Tibial nerve (tissue), 4 donors: ENCODE measurements at regions not wholly inside any gene's neighbourhood (a gene's known extent, or its start where the extent isn't known, plus 50 kb on each side); places are given as distances from the start of the nearest gene placed in this dataset.

Source experiments
- DNase-seq, 2 donors: peaks; one replicate each; pipeline ENCODE4 v3.0.0-alpha.2; 2019; ENCODE audit warnings: low spot score in 2 of 2
- H3K27ac ChIP-seq, 4 donors: fragments of 200-600 bp; sonication (generic) in 3 of 4; one replicate each; pipeline ENCODE4 v1.5.1; 2017 to 2019; ENCODE audit warnings: mild to moderate bottlenecking in 1 of 4
- H3K27me3 ChIP-seq, 2 donors: fragments of 200-600 bp; sonication (generic) in 1 of 2; one replicate each; pipeline versions ENCODE4 v1.5.1 to v1.6.0; 2017 to 2019
- H3K36me3 ChIP-seq, 3 donors: fragments of 200-600 bp; sonication (generic); one replicate each; pipeline ENCODE4 v1.5.1; 2018 to 2019
- H3K4me1 ChIP-seq, 4 donors: fragments of 200-600 bp; sonication (generic) in 3 of 4; one replicate each; pipeline ENCODE4 v1.5.1; 2017 to 2019
- H3K4me3 ChIP-seq, 4 donors: fragments of 200-600 bp; sonication (generic) in 3 of 4; one replicate each; pipeline ENCODE4 v1.5.1; 2017 to 2019; ENCODE audit warnings: mild to moderate bottlenecking in 1 of 4, moderate library complexity in 1 of 4
- H3K9me3 ChIP-seq, 4 donors: fragments of 200-600 bp; sonication (generic) in 3 of 4; one replicate each; pipeline ENCODE4 v1.5.1; 2017 to 2019
- EP300 ChIP-seq, 2 donors: sonication (generic); formaldehyde crosslinking; IDR thresholded peaks; one replicate each; pipeline ENCODE4 v1.6.1; 2017; ENCODE audit warnings: antibody characterized with exemption in 2 of 2, mild to moderate bottlenecking in 1 of 2
- POLR2A ChIP-seq, 2 donors: fragments of 450-650 bp; IDR thresholded peaks; one replicate each; pipeline ENCODE4 v1.6.1; 2017; ENCODE audit warnings: antibody characterized with exemption in 2 of 2, mild to moderate bottlenecking in 2 of 2, moderate library complexity in 2 of 2
- WGBS, 2 donors: methylation state at CpG; one replicate each; pipeline ENCODE4 v1.1.5; 2018; 5-methylcytosine and 5-hydroxymethylcytosine counted together
- TF ChIP-seq, protein P1 (sequence below), 5 experiments: fragments of 200-600 bp in 3 of 5; fragments of 450-650 bp in 2 of 5; sonication (generic) in 3 of 5; IDR thresholded peaks; one replicate each; pipeline ENCODE4 v1.5.1; 2016 to 2019; ENCODE audit warnings: antibody characterized with exemption in 5 of 5, mild to moderate bottlenecking in 3 of 5, moderate library complexity in 2 of 5

DNA sequence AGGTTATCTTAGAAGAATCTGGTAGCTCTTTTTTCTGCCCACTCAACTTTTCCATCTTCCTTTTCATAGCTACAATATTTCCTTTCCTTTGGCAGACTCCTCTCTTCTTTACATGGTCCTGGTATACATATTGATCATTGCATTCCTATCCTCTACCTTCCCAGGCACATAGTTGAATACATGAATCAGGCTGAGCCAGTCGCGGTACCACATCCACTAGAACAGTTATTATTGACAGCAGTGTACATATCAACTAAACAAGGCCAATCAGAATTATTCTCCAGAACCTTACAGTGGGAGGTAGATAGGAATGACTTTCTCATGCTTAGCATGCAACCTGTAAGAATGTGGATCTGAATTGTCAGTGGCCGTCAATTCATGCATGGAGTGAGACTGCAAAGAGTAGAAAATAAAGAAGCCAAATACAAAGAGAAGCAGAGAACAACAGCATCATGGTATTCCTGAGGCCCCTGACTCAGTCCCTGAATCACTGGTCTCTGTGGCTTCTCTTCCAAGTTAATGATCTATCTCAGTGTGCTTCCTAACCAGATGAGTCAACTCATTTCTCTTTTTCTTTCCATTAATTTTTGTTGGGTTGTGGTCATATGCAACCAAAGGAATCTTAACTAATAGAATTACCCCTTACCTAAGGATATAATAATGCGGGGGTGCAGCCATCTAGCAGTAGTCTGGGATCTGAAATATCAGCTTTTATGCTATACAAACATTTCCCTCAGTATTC lies 60.9 kb upstream of the DCBLD2 start:
- TF ChIP-seq, protein P1, sequence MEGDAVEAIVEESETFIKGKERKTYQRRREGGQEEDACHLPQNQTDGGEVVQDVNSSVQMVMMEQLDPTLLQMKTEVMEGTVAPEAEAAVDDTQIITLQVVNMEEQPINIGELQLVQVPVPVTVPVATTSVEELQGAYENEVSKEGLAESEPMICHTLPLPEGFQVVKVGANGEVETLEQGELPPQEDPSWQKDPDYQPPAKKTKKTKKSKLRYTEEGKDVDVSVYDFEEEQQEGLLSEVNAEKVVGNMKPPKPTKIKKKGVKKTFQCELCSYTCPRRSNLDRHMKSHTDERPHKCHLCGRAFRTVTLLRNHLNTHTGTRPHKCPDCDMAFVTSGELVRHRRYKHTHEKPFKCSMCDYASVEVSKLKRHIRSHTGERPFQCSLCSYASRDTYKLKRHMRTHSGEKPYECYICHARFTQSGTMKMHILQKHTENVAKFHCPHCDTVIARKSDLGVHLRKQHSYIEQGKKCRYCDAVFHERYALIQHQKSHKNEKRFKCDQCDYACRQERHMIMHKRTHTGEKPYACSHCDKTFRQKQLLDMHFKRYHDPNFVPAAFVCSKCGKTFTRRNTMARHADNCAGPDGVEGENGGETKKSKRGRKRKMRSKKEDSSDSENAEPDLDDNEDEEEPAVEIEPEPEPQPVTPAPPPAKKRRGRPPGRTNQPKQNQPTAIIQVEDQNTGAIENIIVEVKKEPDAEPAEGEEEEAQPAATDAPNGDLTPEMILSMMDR (IDR thresholded peaks at IDR 0.05), result no peak
- no peak for TF ChIP-seq EP300 (IDR thresholded peaks at IDR 0.05)
- TF ChIP-seq POLR2A (IDR thresholded peaks at IDR 0.05), result no peak
- Histone ChIP-seq H3K4me1 (no peaks in the 10 kb centered on the region), H3K36me3 (no peaks in the 10 kb centered on the region), H3K27ac (no peak overlapping the region), H3K4me3 (no peak overlapping the region), H3K27me3 (no peaks in the 10 kb centered on the region), H3K9me3 (no peaks in the 10 kb centered on the region)
- WGBS, 2 donors, result 86 to 92% methylated on average over 4 of the region's 4 CpGs
- no peak for DNase-seq

DNA sequence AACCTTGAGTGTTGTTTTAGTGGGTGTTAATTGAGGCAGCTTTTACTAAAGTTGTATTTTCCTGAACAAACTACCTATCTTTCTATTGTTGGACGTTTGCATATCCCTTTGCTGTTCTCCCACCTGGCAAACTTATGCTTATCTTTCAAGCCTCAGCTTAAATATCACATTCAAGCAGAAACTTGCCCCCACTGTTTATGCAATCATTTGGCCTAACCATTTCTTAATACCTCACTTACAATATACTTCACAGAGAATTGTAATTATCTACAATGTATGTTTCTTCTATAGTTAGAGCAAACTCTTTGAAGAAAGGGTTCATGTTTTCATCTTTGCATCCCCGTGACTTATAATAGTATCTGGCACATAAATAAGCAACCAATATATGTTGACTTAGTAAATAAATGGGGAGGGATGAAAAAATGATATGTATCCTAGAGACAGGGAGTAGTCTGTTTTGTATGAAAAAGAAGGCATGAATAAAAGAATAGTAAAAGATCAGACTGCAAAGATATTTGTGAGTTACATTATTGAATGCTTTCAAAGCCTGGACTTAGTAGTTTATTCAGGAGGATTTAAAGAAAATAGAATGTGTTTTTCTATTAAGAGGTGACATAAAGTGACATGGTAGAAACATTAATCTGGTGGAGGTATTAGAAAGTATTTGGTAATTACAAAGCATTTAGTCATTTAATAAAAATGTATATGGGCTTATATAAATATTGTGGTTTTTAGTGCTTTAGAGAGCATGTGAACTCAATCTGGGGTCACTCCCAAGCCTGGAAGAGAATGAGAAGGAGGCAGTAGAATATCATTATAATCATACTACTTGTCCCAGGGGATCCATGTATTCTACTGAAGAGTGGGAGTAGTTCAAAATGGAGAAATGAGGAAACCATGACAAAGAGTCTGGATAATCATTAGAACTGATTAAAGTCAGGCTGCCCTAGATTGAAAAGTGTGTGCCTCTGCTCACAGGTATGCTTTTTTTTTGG lies 60.0 kb upstream of the DCBLD2 start:
- WGBS, 2 donors, result 71 to 80% methylated on average over 2 of the region's 2 CpGs
- H3K9me3 ChIP-seq, result no peaks in the 10 kb centered on the region
- no peak overlapping the region for H3K4me3 ChIP-seq
- H3K36me3 ChIP-seq, result no peaks in the 10 kb centered on the region
- no peak overlapping the region for H3K27ac ChIP-seq
- no peaks in the 10 kb centered on the region for H3K27me3 ChIP-seq
- DNase-seq, result no peak
- H3K4me1 ChIP-seq, result no peaks in the 10 kb centered on the region
- no peak for TF ChIP-seq POLR2A (IDR thresholded peaks at IDR 0.05)
- TF ChIP-seq, protein P1 (IDR thresholded peaks at IDR 0.05), result no peak
- TF ChIP-seq EP300 (IDR thresholded peaks at IDR 0.05), result no peak

DNA sequence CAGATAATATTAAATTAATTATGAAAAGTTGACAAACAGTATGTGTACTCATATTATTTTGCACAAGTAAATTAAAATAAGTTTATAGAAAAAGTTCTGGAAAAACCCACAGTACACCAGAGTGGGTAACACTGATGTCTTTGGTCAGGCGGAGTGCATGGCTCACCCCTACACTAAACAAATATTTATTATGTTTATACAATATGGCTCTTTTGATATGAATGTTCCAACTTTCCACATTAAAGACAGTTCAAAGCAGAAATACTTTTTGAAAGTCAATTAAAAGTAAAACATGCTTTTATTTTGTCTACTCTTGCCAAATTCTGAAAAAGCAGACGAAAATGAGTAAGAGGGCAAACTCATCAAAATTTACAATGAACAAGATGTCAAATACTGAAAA lies 56.2 kb upstream of the DCBLD2 start:
- Histone ChIP-seq H3K36me3 (no peaks in the 10 kb centered on the region), H3K4me3 (no peak overlapping the region), H3K27ac (no peak overlapping the region), H3K27me3 (no peaks in the 10 kb centered on the region), H3K9me3 (no peaks in the 10 kb centered on the region), H3K4me1 (peaks cover 0 to 7% (median 0%) of the 10 kb centered on the region in 4 donors)
- TF ChIP-seq, protein P1 (IDR thresholded peaks at IDR 0.05), result no peak
- no peak for TF ChIP-seq POLR2A (IDR thresholded peaks at IDR 0.05)
- TF ChIP-seq EP300 (IDR thresholded peaks at IDR 0.05), result no peak
- WGBS, 2 donors, result 68 to 79% methylated on average over 2 of the region's 2 CpGs
- DNase-seq, result no peak

DNA sequence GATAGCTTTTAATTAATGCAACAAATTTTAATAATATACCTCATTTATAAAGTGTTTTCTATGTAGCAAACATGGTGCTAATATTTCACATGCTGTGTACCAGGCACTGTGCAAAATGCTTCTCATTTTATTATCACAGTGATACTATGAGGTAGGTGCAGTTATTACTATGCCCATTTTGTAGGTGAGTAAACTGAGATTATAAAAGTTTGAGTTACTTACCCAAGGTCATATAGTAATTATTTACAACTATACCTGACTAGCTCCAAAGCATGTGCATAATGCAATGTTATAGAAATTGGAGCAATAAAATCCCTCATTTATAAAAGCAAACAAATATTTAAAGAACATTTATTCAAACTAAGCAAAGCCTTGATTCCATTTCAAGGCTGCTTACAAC lies 54.5 kb upstream of the DCBLD2 start:
- Histone ChIP-seq H3K27ac (no peak overlapping the region), H3K4me3 (no peak overlapping the region), H3K36me3 (no peaks in the 10 kb centered on the region), H3K9me3 (no peaks in the 10 kb centered on the region), H3K27me3 (no peaks in the 10 kb centered on the region), H3K4me1 (peaks cover 0 to 7% (median 0%) of the 10 kb centered on the region in 4 donors)
- TF ChIP-seq EP300 (IDR thresholded peaks at IDR 0.05) (no peak), POLR2A (IDR thresholded peaks at IDR 0.05) (no peak)
- TF ChIP-seq, protein P1 (IDR thresholded peaks at IDR 0.05), result no peak
- no peak for DNase-seq
